ENCODE measurements at regions not wholly inside any gene's neighbourhood (a gene's known extent, or its start where the extent isn't known, plus 50 kb on each side); places are given as distances from the start of the nearest gene placed in this dataset.

- Mint-ChIP-seq H3K36me3 (ENCODE audit: insufficient read depth in 2 of 2) (peaks cover 11 to 13% of the 10 kb centered on the region in 2 donors), H3K27me3 (ENCODE audit: low read depth) (no peaks in the 10 kb centered on the region), H3K27ac (no peak overlapping the region), H3K4me1 (ENCODE audit: low read depth) (peaks cover 27% of the 10 kb centered on the region), H3K9me3 (peaks cover 14 to 15% of the 10 kb centered on the region in 2 donors), H3K4me3 (no peak overlapping the region)
- DNase-seq (no peak), ATAC-seq (replicated peaks in 1 of 2) (no peak)
These were observed 163.5 kb downstream of the VRK1 start for GRCh38 chr14:96960598-96961116.

DNA sequence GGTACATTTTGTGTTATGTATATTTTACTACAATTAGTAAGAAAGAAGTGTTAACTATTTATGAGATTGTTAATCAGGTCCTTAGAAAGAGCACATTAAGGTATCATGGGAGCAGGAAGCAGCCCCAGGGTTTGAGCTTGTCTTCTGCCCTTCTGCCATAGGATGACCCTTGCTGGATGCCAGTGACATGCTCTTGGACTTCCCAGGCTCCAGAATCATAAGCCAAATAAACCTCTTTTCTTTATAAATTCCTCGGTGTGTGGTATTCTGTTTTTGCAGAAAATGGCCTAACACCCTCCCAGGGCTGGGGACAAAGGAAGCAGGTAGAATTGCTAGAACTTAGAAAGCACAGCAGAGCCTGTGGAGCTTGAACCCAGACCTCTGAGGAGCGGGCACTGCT, 164.7 kb downstream of the VRK1 start:
- H3K4me1 Mint-ChIP-seq (ENCODE audit: low read depth), result peaks cover 26% of the 10 kb centered on the region
- ATAC-seq (replicated peaks in 1 of 2), result no peak

GRCh38 chr14:96962337-96962736, 165.2 kb downstream of the VRK1 start:
- ATAC-seq (replicated peaks in 1 of 2) (peak in 1 of 2 donors; percentile 23), DNase-seq (no peak)
- H3K4me3 Mint-ChIP-seq, result peak overlapping the region in 1 of 2 donors; percentile 7
- H3K27ac Mint-ChIP-seq, result peak overlapping the region; percentile 89
- peaks cover 10 to 11% of the 10 kb centered on the region in 2 donors for H3K36me3 Mint-ChIP-seq (ENCODE audit: insufficient read depth in 2 of 2)
- H3K27me3 Mint-ChIP-seq (ENCODE audit: low read depth), result no peaks in the 10 kb centered on the region
- peaks cover 23% of the 10 kb centered on the region for H3K4me1 Mint-ChIP-seq (ENCODE audit: low read depth)
- H3K9me3 Mint-ChIP-seq, result peaks cover 13% of the 10 kb centered on the region in 2 donors

More for the DNA sequence above, 164.7 kb downstream of the VRK1 start:
- Mint-ChIP-seq H3K9me3 (peaks cover 13 to 14% of the 10 kb centered on the region in 2 donors), H3K27me3 (ENCODE audit: low read depth) (no peaks in the 10 kb centered on the region), H3K27ac (peak overlapping the region; percentile 89), H3K36me3 (ENCODE audit: insufficient read depth in 2 of 2) (peaks cover 11 to 12% of the 10 kb centered on the region in 2 donors), H3K4me3 (peak overlapping the region in 1 of 2 donors; percentile 7)
- DNase-seq, result no peak

- H3K27me3 Mint-ChIP-seq (ENCODE audit: low read depth), result no peaks in the 10 kb centered on the region
- H3K4me1 Mint-ChIP-seq (ENCODE audit: low read depth), result peaks cover 23% of the 10 kb centered on the region
- no peak for ATAC-seq (replicated peaks in 1 of 2)
These were observed 167.7 kb downstream of the VRK1 start for GRCh38 chr14:96964726-96965415.

GRCh38 chr14:96965885-96966595, 168.9 kb downstream of the VRK1 start:
- Mint-ChIP-seq H3K4me3 (no peak overlapping the region), H3K9me3 (peaks cover 12 to 15% of the 10 kb centered on the region in 2 donors), H3K27ac (no peak overlapping the region), H3K27me3 (ENCODE audit: low read depth) (no peaks in the 10 kb centered on the region), H3K4me1 (ENCODE audit: low read depth) (peaks cover 21% of the 10 kb centered on the region), H3K36me3 (ENCODE audit: insufficient read depth in 2 of 2) (peaks cover 8 to 11% of the 10 kb centered on the region in 2 donors)
- DNase-seq (no peak), ATAC-seq (replicated peaks in 1 of 2) (no peak)

More at GRCh38 chr14:96964726-96965415, 167.7 kb downstream of the VRK1 start:
- H3K27ac Mint-ChIP-seq, result no peak overlapping the region
- H3K9me3 Mint-ChIP-seq, result peaks cover 14 to 17% of the 10 kb centered on the region in 2 donors
- H3K36me3 Mint-ChIP-seq (ENCODE audit: insufficient read depth in 2 of 2), result peaks cover 10 to 14% of the 10 kb centered on the region in 2 donors
- H3K4me3 Mint-ChIP-seq, result no peak overlapping the region
- no peak for DNase-seq

- Mint-ChIP-seq H3K36me3 (ENCODE audit: insufficient read depth in 2 of 2) (peaks cover 3 to 13% of the 10 kb centered on the region in 2 donors), H3K9me3 (peaks cover 9 to 10% of the 10 kb centered on the region in 2 donors), H3K27ac (no peak overlapping the region), H3K4me1 (ENCODE audit: low read depth) (peaks cover 5% of the 10 kb centered on the region), H3K4me3 (no peak overlapping the region), H3K27me3 (ENCODE audit: low read depth) (peaks cover 9% of the 10 kb centered on the region)
- ATAC-seq (replicated peaks in 1 of 2), result no peak
- DNase-seq, result no peak
These were observed 177.9 kb downstream of the VRK1 start for GRCh38 chr14:96975116-96975515.

- Mint-ChIP-seq H3K27me3 (ENCODE audit: low read depth) (peaks cover 20% of the 10 kb centered on the region), H3K36me3 (ENCODE audit: insufficient read depth in 2 of 2) (peaks cover 3 to 13% of the 10 kb centered on the region in 2 donors), H3K9me3 (peaks cover 8% of the 10 kb centered on the region in 2 donors), H3K4me3 (no peak overlapping the region), H3K4me1 (ENCODE audit: low read depth) (peaks cover 5% of the 10 kb centered on the region), H3K27ac (no peak overlapping the region)
- DNase-seq, result no peak
- ATAC-seq (replicated peaks in 1 of 2), result no peak
These were observed 181.5 kb downstream of the VRK1 start for GRCh38 chr14:96978525-96979272.

DNA sequence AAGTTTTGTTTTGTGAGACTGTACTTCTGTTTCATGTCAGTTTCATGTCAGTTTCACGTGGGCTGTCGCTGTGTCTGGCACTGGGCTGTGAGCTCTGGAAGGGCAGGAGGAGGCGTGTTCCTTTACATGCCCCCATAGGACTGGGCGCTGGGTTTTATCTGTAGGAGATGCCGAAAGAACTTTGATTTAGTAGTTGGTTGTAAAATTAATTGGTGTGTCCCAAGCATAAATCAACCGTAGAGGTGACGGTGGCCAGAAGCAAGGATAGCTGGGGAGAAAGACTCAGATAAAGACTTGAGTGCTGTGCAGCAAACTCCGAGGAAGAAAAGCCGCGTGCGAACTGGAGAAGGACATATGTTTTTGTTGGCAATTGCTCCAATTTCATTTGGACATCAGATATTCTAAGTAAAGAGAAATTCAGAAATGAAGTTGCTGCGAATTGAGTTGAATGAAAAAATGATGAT, 182.5 kb downstream of the VRK1 start:
- H3K36me3 Mint-ChIP-seq (ENCODE audit: insufficient read depth in 2 of 2), result peaks cover 0 to 7% of the 10 kb centered on the region in 2 donors
- H3K4me3 Mint-ChIP-seq, result no peak overlapping the region
- DNase-seq, result no peak

DNA sequence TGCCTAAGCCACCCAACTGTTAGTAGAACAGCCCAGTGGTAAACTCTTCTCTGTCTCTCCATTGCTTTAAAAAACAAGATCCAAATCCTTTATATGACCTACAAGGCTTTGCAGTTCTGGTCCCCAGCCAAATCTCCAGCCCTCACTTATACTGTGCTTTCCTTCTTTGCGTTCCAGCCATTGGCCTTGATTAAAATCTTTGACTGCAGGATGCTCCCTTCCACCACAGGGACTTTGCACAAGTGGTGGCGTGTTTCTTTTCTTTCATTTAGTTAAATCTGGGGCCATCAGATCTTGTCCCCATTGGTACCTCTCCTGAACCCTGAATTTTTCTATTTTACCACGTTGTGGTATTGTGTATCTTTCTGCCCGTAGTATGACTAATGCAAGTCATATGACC, 183.7 kb downstream of the VRK1 start:
- Mint-ChIP-seq H3K4me3 (no peak overlapping the region), H3K36me3 (ENCODE audit: insufficient read depth in 2 of 2) (peaks cover 0 to 1% of the 10 kb centered on the region in 2 donors), H3K27ac (no peak overlapping the region), H3K27me3 (ENCODE audit: low read depth) (peaks cover 20% of the 10 kb centered on the region), H3K4me1 (ENCODE audit: low read depth) (peaks cover 5% of the 10 kb centered on the region), H3K9me3 (peaks cover 2% of the 10 kb centered on the region in 2 donors)
- DNase-seq (no peak), ATAC-seq (replicated peaks in 1 of 2) (no peak)

More for the DNA sequence above, 182.5 kb downstream of the VRK1 start:
- H3K27ac Mint-ChIP-seq, result no peak overlapping the region
- H3K27me3 Mint-ChIP-seq (ENCODE audit: low read depth), result peaks cover 20% of the 10 kb centered on the region
- peaks cover 4 to 5% of the 10 kb centered on the region in 2 donors for H3K9me3 Mint-ChIP-seq
- no peak for ATAC-seq (replicated peaks in 1 of 2)
- H3K4me1 Mint-ChIP-seq (ENCODE audit: low read depth), result peaks cover 5% of the 10 kb centered on the region

DNA sequence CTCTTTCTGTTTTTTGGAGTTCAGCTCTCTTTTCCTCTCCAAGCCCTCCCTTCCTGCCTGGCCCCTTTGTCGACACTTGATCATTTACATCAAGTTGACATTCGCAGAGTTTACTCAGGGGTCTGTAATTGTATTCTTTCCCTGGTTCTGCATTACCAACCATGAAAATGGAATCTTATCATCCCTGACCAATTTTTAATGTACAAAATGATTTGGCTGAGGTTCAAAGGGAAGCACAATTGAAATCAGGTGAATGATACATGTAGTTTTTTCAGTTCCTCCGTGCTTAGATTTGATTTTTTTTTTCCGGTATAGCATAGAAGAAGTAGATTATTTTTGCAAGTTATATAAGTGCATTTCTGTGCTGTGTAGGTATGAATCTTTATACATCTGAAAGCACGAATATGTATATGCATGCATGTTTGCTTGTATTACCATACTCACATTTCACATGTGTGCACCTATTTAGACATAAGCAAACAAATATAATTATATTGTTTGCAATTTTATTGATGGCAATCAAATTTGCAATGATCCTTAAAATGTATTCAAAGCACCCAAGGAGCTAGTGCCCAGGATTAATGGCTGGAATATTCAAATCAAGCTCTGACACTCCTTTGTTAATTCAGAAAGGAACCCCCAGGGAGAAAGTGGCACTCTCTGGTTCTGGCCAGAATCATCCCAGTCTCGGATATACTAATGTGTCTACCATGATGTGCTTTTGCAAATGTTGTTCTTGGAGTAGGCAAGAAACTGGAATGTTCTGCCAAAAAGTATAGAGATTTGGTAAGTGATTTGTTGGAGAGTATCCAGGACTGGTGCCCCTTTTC, 189.3 kb downstream of the VRK1 start:
- Mint-ChIP-seq H3K27ac (no peak overlapping the region), H3K27me3 (ENCODE audit: low read depth) (no peaks in the 10 kb centered on the region), H3K9me3 (peaks cover 2 to 5% of the 10 kb centered on the region in 2 donors), H3K4me1 (ENCODE audit: low read depth) (peaks cover 16% of the 10 kb centered on the region), H3K4me3 (no peak overlapping the region), H3K36me3 (ENCODE audit: insufficient read depth in 2 of 2) (no peaks in the 10 kb centered on the region)
- no peak for ATAC-seq (replicated peaks in 1 of 2)
- DNase-seq, result no peak

DNA sequence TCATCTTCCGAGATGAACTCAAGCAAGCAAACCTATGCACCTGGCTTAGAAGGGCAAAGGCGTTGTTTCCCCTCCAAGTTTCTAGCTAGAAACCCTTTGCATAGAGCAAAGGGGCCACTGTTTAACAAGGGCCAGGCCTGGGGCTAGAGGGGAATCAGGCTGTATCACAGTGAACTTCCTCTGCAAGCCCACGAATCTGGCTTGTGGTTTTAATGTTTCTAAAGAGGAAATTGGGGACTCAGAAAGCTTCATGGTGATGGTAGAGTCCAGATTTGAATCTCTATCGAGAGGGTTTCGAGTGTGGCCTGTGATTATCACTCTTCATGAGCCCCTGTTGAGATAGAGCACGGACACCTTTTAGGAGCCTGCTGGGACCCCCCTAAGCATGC, 189.9 kb downstream of the VRK1 start:
- Mint-ChIP-seq H3K27ac (no peak overlapping the region), H3K36me3 (ENCODE audit: insufficient read depth in 2 of 2) (no peaks in the 10 kb centered on the region), H3K27me3 (ENCODE audit: low read depth) (no peaks in the 10 kb centered on the region), H3K4me1 (ENCODE audit: low read depth) (peaks cover 16% of the 10 kb centered on the region), H3K9me3 (peaks cover 2 to 5% of the 10 kb centered on the region in 2 donors), H3K4me3 (no peak overlapping the region)
- no peak for ATAC-seq (replicated peaks in 1 of 2)
- no peak for DNase-seq

DNA sequence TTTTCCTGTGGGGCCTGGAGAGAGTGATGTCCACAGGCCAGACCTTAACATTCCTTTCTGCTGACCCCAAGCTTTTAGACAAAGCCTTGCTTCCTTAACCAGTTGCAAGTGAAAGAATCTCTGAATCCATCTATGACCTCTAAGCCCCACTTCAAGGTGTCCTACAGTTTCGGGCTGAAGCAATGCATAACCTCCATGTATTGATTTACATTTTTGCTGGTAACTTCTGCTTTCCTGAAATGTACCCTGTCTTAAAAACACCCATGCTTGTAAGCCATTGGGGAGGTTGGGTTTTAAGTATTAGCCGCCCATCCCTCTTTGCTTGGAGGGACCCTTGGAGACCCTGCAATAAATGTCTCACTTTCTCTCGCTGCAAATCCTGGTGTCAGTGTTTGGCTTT, 190.6 kb downstream of the VRK1 start:
- no peak overlapping the region for H3K27ac Mint-ChIP-seq
- peaks cover 2 to 5% of the 10 kb centered on the region in 2 donors for H3K9me3 Mint-ChIP-seq
- peaks cover 16% of the 10 kb centered on the region for H3K4me1 Mint-ChIP-seq (ENCODE audit: low read depth)
- H3K27me3 Mint-ChIP-seq (ENCODE audit: low read depth), result no peaks in the 10 kb centered on the region
- no peak for ATAC-seq (replicated peaks in 1 of 2)
- no peak for DNase-seq
- H3K36me3 Mint-ChIP-seq (ENCODE audit: insufficient read depth in 2 of 2), result no peaks in the 10 kb centered on the region
- H3K4me3 Mint-ChIP-seq, result no peak overlapping the region
